Left ventricle myocardium inferior (tissue), 1 donor: ENCODE measurements at regions not wholly inside any gene's neighbourhood (a gene's known extent, or its start where the extent isn't known, plus 50 kb on each side); places are given as distances from the start of the nearest gene placed in this dataset.

Experiments used
- DNase-seq: peaks from one replicate; pipeline ENCODE4 v3.0.0-alpha.2; 2020
- H3K27ac ChIP-seq: fragments of 200-600 bp; replicated peaks from 2 replicates; pipeline ENCODE4 v1.8.0; 2021
- H3K27me3 ChIP-seq: fragments of 200-600 bp; 2 replicates; pipeline ENCODE4 v1.8.0; 2021; ENCODE audit warnings: low read depth
- H3K36me3 ChIP-seq: fragments of 200-600 bp; 2 replicates; pipeline ENCODE4 v1.8.0; 2021
- H3K4me1 ChIP-seq: fragments of 200-600 bp; 2 replicates; pipeline ENCODE4 v1.8.0; 2021
- H3K4me3 ChIP-seq: fragments of 200-600 bp; 2 replicates; pipeline ENCODE4 v1.8.0; 2021; ENCODE audit warnings: mild to moderate bottlenecking, moderate library complexity
- H3K9me3 ChIP-seq: fragments of 200-600 bp; replicated peaks from 2 replicates; pipeline ENCODE4 v1.8.0; 2021
- intact Hi-C: fragments of 100-400 bp; cut with micrococcal nuclease; formaldehyde crosslinking; loops from one replicate; pipeline ENCODE4 v1.11.0; 2022
- TF ChIP-seq, protein P1 (sequence below): fragments of 200-600 bp; IDR thresholded peaks from 2 replicates; pipeline ENCODE4 v1.8.0; 2021; ENCODE audit warnings: antibody characterized with exemption, mild to moderate bottlenecking, borderline replicate concordance
- donor health status: DM: no; HTN: yes; CAD: no; lungs with severe emphysema.

DNA sequence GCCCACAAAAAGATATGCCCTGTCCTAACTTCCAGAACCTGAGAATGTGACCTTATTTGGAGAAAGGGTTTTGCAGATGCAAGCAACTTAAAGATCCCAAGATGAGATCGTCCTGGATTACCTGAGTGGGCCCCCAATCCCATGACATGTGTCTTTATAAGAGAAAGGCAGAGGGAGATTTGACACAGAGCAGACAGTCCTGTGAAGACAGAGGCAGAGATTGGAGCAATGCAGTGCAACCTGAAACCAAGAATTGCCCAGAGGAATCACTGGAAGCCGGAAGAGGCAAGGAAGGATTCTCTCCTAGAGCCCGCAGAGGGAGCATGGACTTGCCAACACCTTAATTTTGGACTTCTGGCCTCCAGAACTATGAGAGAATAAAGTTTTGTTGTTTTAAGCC, 171.5 kb downstream of the SMIM20 start:
- H3K4me1 ChIP-seq = peaks cover 25% of the 10 kb centered on the region

DNA sequence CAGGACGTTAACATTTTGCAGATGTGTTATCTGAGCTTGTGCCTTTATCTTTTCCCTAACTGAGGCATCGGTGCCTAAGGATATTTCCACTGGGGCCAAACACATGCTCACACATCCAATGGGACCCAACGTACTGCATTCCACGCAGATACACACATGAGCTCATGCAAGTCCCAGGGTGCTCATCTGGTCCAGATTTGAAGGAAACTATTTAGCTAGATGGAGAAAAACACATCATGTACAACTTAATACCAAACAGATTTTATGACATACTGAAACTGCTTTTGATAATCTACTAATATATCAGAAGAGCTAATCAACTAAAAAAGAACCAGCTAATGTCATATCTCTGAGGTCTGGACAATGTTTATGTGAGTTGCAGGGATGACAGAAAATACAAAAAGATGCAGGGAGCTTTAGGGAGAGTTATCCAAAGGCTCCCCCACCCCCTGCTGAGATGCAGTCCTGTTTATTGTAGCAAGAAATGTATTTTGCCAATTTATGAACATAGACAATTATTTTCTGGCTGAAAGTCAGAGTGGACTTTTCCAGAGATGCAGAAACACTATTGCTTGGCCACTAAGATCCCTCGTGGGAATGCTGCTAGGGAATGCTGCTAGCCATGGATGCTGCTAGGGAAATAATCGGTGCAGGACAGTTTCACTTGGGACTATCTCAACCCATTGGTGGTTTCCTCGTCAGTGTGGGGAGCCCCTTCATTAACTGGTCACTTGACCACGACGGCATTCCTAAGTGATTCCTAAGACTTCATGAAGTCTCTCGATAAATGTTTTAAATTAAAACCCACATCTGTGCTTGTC, 172.8 kb downstream of the SMIM20 start:
- H3K4me3 ChIP-seq = no peak overlapping the region
- no peak for DNase-seq
- TF ChIP-seq, protein P1, sequence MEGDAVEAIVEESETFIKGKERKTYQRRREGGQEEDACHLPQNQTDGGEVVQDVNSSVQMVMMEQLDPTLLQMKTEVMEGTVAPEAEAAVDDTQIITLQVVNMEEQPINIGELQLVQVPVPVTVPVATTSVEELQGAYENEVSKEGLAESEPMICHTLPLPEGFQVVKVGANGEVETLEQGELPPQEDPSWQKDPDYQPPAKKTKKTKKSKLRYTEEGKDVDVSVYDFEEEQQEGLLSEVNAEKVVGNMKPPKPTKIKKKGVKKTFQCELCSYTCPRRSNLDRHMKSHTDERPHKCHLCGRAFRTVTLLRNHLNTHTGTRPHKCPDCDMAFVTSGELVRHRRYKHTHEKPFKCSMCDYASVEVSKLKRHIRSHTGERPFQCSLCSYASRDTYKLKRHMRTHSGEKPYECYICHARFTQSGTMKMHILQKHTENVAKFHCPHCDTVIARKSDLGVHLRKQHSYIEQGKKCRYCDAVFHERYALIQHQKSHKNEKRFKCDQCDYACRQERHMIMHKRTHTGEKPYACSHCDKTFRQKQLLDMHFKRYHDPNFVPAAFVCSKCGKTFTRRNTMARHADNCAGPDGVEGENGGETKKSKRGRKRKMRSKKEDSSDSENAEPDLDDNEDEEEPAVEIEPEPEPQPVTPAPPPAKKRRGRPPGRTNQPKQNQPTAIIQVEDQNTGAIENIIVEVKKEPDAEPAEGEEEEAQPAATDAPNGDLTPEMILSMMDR = no peak
- peaks cover 25% of the 10 kb centered on the region for H3K4me1 ChIP-seq
- peaks cover 5% of the 10 kb centered on the region for H3K27me3 ChIP-seq
- H3K36me3 ChIP-seq = no peaks in the 10 kb centered on the region
- peak overlapping the region; percentile 47 for H3K27ac ChIP-seq
- H3K9me3 ChIP-seq = peaks cover 21% of the 10 kb centered on the region
- intact Hi-C loops = loop anchor here (10.0 kb wide), 1 partner anchor 208 kb away; no protein-coding TSS in a partner anchor

More for the DNA sequence above, 171.5 kb downstream of the SMIM20 start:
- Histone ChIP-seq H3K27ac (no peak overlapping the region), H3K27me3 (peaks cover 15% of the 10 kb centered on the region), H3K9me3 (peaks cover 9% of the 10 kb centered on the region), H3K36me3 (no peaks in the 10 kb centered on the region), H3K4me3 (no peak overlapping the region)
- intact Hi-C loops = loop anchor here (10.0 kb wide), 1 partner anchor 209 kb away; no protein-coding TSS in a partner anchor
- TF ChIP-seq, protein P1 = no peak
- DNase-seq = no peak

DNA sequence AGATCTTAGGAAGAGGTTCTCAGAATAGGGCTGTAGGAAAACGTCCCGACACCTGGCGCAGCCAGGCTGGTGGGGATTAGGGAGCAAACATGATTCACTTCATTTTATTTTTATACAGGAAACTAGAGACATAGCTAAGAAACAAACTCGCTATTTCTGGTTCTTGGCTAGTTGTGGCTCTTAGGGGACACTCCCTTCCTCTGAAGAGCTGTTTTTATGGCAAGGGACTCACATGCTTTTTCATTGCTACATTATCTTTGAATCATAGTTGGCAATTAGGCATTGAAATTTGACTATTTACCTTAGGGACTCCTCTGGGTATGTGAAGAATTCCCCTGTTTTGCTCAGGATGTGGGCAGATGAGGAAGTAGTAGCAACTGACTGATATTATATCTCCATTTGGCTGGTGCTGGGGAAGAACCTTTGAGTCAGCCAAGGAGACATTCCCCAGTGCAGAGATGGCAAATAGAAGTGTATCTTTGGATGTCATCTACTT, 174.5 kb downstream of the SMIM20 start:
- TF ChIP-seq, protein P1 = no peak
- intact Hi-C loops = loop anchor here (10.0 kb wide), 1 partner anchor 206 kb away; no protein-coding TSS in a partner anchor
- H3K27ac ChIP-seq = peak overlapping the region; percentile 47
- no peaks in the 10 kb centered on the region for H3K36me3 ChIP-seq
- H3K4me1 ChIP-seq = peaks cover 21% of the 10 kb centered on the region
- peaks cover 2% of the 10 kb centered on the region for H3K27me3 ChIP-seq
- DNase-seq = no peak
- peaks cover 21% of the 10 kb centered on the region for H3K9me3 ChIP-seq
- no peak overlapping the region for H3K4me3 ChIP-seq

DNA sequence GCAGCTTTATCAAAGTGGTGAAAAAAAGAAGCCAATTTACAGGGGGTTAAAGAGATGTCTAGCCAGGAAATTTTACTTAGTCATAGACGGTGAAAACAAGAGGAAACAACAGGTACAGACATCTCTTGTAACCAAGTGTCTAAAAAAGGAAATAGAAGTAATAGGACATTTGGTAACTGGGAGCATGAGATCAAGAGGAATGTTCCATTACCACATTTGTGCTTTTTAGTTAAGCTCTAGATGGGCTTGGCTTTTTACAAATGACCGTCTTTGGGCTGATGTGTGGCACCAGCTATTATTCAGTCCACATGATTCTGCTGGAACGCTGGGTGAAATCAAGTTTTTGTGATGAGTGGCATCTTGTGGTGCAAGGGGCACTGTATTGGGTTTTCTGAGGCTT, 179.5 kb downstream of the SMIM20 start:
- intact Hi-C loops = no loop called here
- H3K9me3 ChIP-seq = peaks cover 34% of the 10 kb centered on the region
- H3K4me3 ChIP-seq = no peak overlapping the region
- no peaks in the 10 kb centered on the region for H3K36me3 ChIP-seq
- no peak overlapping the region for H3K27ac ChIP-seq
- TF ChIP-seq, protein P1 = no peak
- peaks cover 4% of the 10 kb centered on the region for H3K4me1 ChIP-seq
- H3K27me3 ChIP-seq = peaks cover 6% of the 10 kb centered on the region
- no peak for DNase-seq

DNA sequence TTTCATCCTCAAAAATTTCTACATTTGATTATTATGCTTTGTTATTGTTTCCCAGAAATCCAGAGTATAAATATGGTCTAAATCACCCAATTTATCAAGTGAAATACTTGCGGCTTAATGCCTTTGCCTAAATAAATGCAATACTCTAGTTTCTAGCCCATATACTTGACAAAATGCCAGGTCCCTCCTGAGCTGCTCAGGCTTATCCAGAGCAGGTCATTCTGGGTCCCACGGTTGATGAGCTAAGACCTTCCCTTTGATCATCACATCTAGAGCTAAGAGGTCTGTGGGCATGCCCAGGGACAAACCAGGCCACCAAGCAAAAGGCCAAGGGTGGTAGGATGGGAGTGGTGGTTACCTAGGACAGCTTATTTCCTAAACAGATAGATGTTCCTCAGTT, 180.1 kb downstream of the SMIM20 start:
- H3K9me3 ChIP-seq = peaks cover 39% of the 10 kb centered on the region
- intact Hi-C loops = no loop called here
- H3K27ac ChIP-seq = no peak overlapping the region
- H3K4me1 ChIP-seq = no peaks in the 10 kb centered on the region
- H3K4me3 ChIP-seq = no peak overlapping the region
- TF ChIP-seq, protein P1 = no peak
- H3K36me3 ChIP-seq = no peaks in the 10 kb centered on the region
- DNase-seq = no peak
- peaks cover 6% of the 10 kb centered on the region for H3K27me3 ChIP-seq
